Right ventricle myocardium superior (tissue), 1 donor: ENCODE measurements at regions not wholly inside any gene's neighbourhood (a gene's known extent, or its start where the extent isn't known, plus 50 kb on each side); places are given as distances from the start of the nearest gene placed in this dataset.

Source experiments
- ATAC-seq: fragments of 200-7000 bp; cut with Tn5 transposase; one replicate; pipeline ENCODE4 v1.9.1; 2020; ENCODE audit warnings: mild to moderate bottlenecking; ENCODE audit not compliant: poor library complexity
- DNase-seq: peaks from one replicate; pipeline ENCODE4 v3.0.0-alpha.2; 2020
- intact Hi-C: fragments of 100-400 bp; cut with DNase I; formaldehyde crosslinking; loops from one replicate; pipeline ENCODE4 v1.11.2; 2022
- donor health status: DM: no; HTN: yes; CAD: no; lungs with severe emphysema.

- intact Hi-C loops = no loop called here
- no peak for ATAC-seq
Observed at GRCh38 chr20:51076786-51077685, 54.1 kb upstream of the KCNG1 start.

DNA sequence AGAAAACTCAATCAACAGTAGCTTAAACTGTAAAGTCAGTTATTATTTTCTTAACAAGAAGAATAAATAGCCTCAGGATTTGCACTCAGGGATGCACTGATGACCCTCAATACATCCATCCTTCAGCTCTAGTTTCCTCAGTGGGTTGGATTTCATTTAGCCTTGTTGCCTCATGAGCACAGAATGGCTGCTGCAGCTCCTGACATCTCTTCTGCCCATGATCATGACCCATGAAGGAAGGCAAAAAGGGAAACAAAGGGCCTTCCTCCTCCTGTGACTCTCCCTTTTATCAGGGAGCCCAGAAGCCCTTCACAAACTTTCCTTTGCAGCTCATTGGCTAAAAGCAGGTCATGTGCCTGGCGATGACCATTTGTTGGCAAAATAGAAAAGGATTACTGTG, 51.2 kb upstream of the KCNG1 start:
- no peak for ATAC-seq
- intact Hi-C loops = no loop called here
- DNase-seq = no peak

More at GRCh38 chr20:51076786-51077685, 54.1 kb upstream of the KCNG1 start:
- no peak for DNase-seq
